ENCODE measurements at regions not wholly inside any gene's neighbourhood (a gene's known extent, or its start where the extent isn't known, plus 50 kb on each side); places are given as distances from the start of the nearest gene placed in this dataset.

GRCh38 chr5:68658810-68659372, 434.9 kb upstream of the SLC30A5 start:
- no peak for TF ChIP-seq POLR2A (IDR thresholded peaks at IDR 0.05)
- TF ChIP-seq CTCF (IDR thresholded peaks at IDR 0.05): no peak
- TF ChIP-seq EP300 (IDR thresholded peaks at IDR 0.05): no peak
- no peak for TF ChIP-seq POLR2AphosphoS5 (IDR thresholded peaks at IDR 0.05)

Measured in upper lobe of left lung (tissue), 4 donors.